ENCODE measurements at regions not wholly inside any gene's neighbourhood (a gene's known extent, or its start where the extent isn't known, plus 50 kb on each side); places are given as distances from the start of the nearest gene placed in this dataset.

DNA sequence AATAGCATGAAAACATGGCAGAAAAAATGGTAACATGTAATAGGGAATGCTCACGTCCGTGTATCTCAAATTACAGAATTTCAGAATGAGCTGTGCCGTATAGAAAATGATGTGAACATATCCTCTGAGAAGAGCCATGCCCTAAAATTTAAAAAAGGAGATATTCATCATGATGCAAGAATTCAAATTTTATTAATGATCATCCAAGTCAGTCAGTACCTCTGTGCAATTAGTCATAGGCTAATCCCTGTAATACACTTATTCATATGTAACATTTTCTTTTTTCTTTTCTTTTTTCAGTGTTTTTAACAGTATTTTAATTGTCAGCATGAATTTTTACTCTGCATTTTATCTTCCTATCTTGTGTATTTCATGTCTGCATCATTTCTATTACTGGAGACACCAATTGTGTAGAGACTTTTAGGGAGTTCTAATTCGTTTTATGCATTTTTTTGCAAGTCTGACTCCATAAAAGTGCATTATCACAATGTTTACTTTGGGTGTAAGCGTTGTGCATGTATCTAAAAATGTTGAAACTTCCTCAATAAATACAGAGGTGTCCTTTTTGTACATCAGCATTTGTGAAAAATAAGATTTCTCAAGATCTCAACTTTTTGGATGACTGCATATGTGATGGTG lies 1103.7 kb upstream of the CELF2 start:
- TF ChIP-seq, protein P1, sequence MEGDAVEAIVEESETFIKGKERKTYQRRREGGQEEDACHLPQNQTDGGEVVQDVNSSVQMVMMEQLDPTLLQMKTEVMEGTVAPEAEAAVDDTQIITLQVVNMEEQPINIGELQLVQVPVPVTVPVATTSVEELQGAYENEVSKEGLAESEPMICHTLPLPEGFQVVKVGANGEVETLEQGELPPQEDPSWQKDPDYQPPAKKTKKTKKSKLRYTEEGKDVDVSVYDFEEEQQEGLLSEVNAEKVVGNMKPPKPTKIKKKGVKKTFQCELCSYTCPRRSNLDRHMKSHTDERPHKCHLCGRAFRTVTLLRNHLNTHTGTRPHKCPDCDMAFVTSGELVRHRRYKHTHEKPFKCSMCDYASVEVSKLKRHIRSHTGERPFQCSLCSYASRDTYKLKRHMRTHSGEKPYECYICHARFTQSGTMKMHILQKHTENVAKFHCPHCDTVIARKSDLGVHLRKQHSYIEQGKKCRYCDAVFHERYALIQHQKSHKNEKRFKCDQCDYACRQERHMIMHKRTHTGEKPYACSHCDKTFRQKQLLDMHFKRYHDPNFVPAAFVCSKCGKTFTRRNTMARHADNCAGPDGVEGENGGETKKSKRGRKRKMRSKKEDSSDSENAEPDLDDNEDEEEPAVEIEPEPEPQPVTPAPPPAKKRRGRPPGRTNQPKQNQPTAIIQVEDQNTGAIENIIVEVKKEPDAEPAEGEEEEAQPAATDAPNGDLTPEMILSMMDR (conservative IDR thresholded peaks at IDR 0.05; ENCODE audit: low read length): no peak
- H3K4me3 ChIP-seq (ENCODE audit: low read length): no peak overlapping the region
- DNase-seq (ENCODE audit: low read depth): no peak

DNA sequence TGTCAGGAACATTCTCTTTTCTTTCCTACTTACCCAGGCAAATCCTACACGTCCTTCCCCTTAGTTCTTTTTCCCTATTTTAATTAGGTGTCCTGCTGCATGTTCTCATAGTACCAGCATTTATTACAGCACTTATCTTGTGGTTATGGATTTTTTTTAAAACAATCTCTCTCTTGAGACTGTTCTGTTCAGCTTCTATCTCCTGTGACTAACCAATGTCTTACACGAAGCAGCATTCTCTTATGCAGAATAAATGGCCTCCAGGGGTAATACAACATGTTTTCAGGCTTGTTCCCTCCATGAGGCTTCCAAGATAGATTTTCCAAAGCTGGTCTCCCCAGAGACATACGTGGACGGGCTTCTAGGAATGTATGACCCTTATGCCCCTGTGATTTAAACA lies 1096.1 kb upstream of the CELF2 start:
- TF ChIP-seq, protein P1 (conservative IDR thresholded peaks at IDR 0.05; ENCODE audit: low read length): no peak
- H3K4me3 ChIP-seq (ENCODE audit: low read length): no peak overlapping the region
- DNase-seq (ENCODE audit: low read depth): no peak

DNA sequence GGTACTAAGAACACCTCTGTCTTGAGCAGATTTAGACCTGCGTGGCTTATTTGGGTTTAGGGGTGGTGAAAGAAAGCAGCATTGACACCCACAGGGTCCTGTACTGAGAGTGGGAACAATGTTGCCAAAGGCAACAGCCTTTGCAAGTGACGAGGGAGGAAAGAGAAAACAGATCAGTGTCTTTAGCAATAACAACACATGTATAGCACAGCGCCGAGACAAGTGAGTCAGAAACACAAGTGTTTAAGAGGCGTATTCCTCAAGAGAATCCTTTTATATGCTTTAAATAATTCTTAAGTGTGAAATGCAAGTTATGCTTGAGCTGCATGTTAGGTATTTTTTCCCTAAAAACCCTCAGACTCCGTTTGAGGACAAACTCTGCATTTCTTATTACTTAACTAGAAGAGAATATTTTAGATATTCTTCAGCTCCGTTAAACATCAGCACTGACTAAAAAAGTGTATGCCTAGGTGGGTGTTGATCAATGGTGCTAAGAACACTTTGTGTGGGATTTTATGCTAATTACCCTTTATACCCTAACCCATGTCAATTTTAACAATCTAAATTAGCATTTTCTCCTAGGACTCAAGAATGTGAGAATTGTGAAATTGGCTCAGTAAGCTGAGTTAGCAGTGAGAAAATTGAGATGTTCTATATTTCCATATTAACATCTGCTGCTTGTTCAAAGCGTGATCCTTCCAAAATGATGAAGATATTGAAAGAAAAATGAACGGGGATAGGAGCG lies 1095.4 kb upstream of the CELF2 start:
- H3K4me3 ChIP-seq (ENCODE audit: low read length): no peak overlapping the region
- no peak for DNase-seq (ENCODE audit: low read depth)
- TF ChIP-seq, protein P1 (conservative IDR thresholded peaks at IDR 0.05; ENCODE audit: low read length): no peak

DNA sequence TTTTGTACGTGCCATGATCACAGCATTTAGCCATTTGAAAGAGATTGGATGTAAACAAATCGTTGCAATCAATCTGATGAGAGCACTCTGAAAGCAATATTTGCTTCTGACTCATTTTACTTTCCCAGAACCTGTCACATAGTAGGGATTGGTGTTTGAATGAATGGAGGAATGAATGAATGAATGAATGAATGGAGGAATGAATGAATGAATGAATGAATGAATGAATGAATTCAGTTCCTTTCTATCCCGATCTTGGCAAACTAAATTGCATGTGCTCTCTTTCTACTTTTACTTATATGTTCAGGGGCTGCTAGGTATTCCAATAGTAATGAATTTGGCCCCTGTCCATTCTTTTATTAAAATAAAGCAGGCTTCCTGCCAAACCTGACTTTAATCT lies 1091.7 kb upstream of the CELF2 start:
- no peak for DNase-seq (ENCODE audit: low read depth)
- TF ChIP-seq, protein P1 (conservative IDR thresholded peaks at IDR 0.05; ENCODE audit: low read length): no peak

DNA sequence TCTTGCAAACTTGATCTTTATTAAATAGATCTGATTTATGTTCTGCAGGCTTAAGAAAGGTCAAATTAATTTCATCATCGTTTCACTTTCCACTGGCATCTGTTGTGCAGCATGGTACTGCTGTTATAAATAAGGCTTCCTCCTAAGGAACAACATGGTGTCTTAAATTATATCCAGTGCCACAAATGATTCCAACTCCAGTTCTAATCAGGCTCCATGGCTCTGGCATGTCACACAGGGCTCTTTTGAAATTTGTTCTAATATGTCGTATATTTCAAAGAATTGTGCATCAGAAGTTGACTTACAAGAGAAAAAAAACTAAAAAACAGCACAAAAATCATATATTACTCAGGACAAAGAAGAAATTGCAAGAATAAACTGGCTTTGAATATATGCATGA lies 1090.8 kb upstream of the CELF2 start:
- TF ChIP-seq, protein P1 (conservative IDR thresholded peaks at IDR 0.05; ENCODE audit: low read length): no peak
- no peak overlapping the region for H3K4me3 ChIP-seq (ENCODE audit: low read length)
- DNase-seq (ENCODE audit: low read depth): no peak

More for the DNA sequence above, 1091.7 kb upstream of the CELF2 start:
- H3K4me3 ChIP-seq (ENCODE audit: low read length): no peak overlapping the region

DNA sequence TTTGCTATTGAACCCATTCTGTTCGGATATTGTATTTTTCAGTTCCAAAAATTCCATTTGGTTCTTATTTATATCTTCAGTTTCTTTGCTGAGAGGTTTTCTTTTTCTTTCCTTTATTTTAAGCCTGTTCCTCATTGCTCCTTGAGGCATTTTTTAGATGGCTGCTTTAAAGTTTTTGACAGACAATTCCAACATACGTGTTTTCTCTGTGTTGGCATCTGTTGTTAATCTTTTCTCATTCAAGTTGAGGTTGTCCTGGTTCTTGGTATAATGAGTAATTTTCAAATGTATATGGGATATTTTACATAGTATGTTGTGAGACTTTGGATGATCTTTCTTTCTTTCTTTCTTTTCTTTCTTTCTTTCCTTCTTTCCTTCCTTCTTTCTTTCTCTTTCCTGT lies 1078.0 kb upstream of the CELF2 start:
- TF ChIP-seq, protein P1 (conservative IDR thresholded peaks at IDR 0.05; ENCODE audit: low read length): no peak
- DNase-seq (ENCODE audit: low read depth): no peak

DNA sequence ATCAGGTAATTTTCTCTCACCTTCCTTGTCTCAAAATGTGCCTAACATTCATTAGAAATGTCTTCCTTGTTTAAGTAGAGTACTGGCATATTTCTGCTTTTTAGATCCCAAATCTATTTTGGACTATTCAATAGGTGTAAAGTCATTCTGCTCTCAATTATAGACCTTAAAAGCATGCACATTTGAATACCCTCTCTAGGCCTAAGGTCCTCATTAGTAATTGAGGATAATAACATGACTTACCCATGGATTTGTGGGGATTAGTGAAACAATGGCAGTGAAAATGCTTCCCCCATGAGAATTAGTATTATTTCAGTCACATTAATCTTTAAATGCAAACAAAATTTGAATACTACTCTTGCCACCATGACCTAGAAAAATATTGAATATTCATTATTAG lies 1073.0 kb upstream of the CELF2 start:
- DNase-seq (ENCODE audit: low read depth): no peak
- TF ChIP-seq, protein P1 (conservative IDR thresholded peaks at IDR 0.05; ENCODE audit: low read length): no peak
- H3K4me3 ChIP-seq (ENCODE audit: low read length): no peak overlapping the region

More for the DNA sequence above, 1078.0 kb upstream of the CELF2 start:
- no peak overlapping the region for H3K4me3 ChIP-seq (ENCODE audit: low read length)

Measured in AG10803 (cell line).